Mesenchymal stem cell (in vitro differentiated cells and primary cell): ENCODE measurements at regions not wholly inside any gene's neighbourhood (a gene's known extent, or its start where the extent isn't known, plus 50 kb on each side); places are given as distances from the start of the nearest gene placed in this dataset.

Source experiments
- DNase-seq: peaks from one replicate; pipeline ENCODE4 v3.0.0-alpha.2; 2013
- H2AFZ ChIP-seq: one replicate; pipeline ENCODE4 v1.6.1; 2013; ENCODE audit warnings: low read depth, mild to moderate bottlenecking, control low read depth, inconsistent platforms, low read length, moderate library complexity
- H2AK5ac ChIP-seq: 2 replicates; pipeline ENCODE4 v1.6.1; 2013; ENCODE audit warnings: low read length, moderate library complexity, mild to moderate bottlenecking, inconsistent platforms; ENCODE audit not compliant: severe bottlenecking
- H2BK120ac ChIP-seq: one replicate; pipeline ENCODE4 v1.6.1; 2013; ENCODE audit warnings: low read depth, mild to moderate bottlenecking, inconsistent platforms, low read length, moderate library complexity
- H2BK12ac ChIP-seq, 2 experiments: one replicate each; pipeline ENCODE4 v1.6.1; 2013; ENCODE audit warnings: inconsistent platforms in 2 of 2, low read length in 2 of 2, mild to moderate bottlenecking in 2 of 2, moderate library complexity in 2 of 2, control low read depth in 1 of 2
- H2BK15ac ChIP-seq: one replicate; pipeline ENCODE4 v1.6.1; 2013; ENCODE audit warnings: mild to moderate bottlenecking, low read depth, inconsistent platforms; ENCODE audit not compliant: poor library complexity, severe bottlenecking
- H2BK5ac ChIP-seq: 2 replicates; pipeline ENCODE4 v1.6.1; 2013; ENCODE audit warnings: low read depth, mild to moderate bottlenecking, low read length, control low read depth, inconsistent platforms; ENCODE audit not compliant: poor library complexity, severe bottlenecking
- H3K14ac ChIP-seq, 2 experiments: one replicate each; pipeline ENCODE4 v1.6.1; 2013; ENCODE audit warnings: inconsistent platforms in 2 of 2, low read length in 2 of 2, control low read depth in 1 of 2, mild to moderate bottlenecking in 1 of 2, moderate library complexity in 1 of 2
- H3K18ac ChIP-seq, 2 experiments: one replicate each; pipeline ENCODE4 v1.6.1; 2013; ENCODE audit warnings: inconsistent platforms in 2 of 2, low read length in 2 of 2, control low read depth in 1 of 2, low read depth in 1 of 2, mild to moderate bottlenecking in 1 of 2
- H3K23ac ChIP-seq, 2 experiments: one replicate each; pipeline ENCODE4 v1.6.1; 2013; ENCODE audit warnings: inconsistent platforms in 2 of 2, low read length in 2 of 2, mild to moderate bottlenecking in 2 of 2, moderate library complexity in 2 of 2, control low read depth in 1 of 2
- H3K27ac ChIP-seq: 2 replicates; pipeline ENCODE4 v1.5.1; 2013; ENCODE audit warnings: mild to moderate bottlenecking, moderate library complexity, low read length, control low read depth, inconsistent platforms; ENCODE audit not compliant: poor library complexity, severe bottlenecking
- H3K27me3 ChIP-seq, 2 experiments: 2 replicates each; pipeline versions ENCODE4 v1.6.1 to v1.7.0; 2013; ENCODE audit warnings: low read length in 2 of 2, mild to moderate bottlenecking in 2 of 2, moderate library complexity in 2 of 2, control low read depth in 1 of 2, inconsistent platforms in 1 of 2; ENCODE audit not compliant: control insufficient read depth in 1 of 2, insufficient read depth in 1 of 2
- H3K36me3 ChIP-seq, 2 experiments: 2 replicates each; pipeline versions ENCODE4 v1.6.1 to v1.7.0; 2013; ENCODE audit warnings: low read length in 2 of 2, control low read depth in 1 of 2, inconsistent platforms in 1 of 2, low read depth in 1 of 2, mild to moderate bottlenecking in 1 of 2; ENCODE audit not compliant: insufficient read depth in 2 of 2, control insufficient read depth in 1 of 2
- H3K4ac ChIP-seq, 2 experiments: one replicate each; pipeline ENCODE4 v1.6.1; 2013; ENCODE audit warnings: inconsistent platforms in 2 of 2, low read length in 2 of 2, mild to moderate bottlenecking in 2 of 2, moderate library complexity in 2 of 2, control low read depth in 1 of 2, low read depth in 1 of 2
- H3K4me1 ChIP-seq: 2 replicates; pipeline ENCODE4 v1.6.1; 2013; ENCODE audit warnings: low read depth, low read length, control low read depth; ENCODE audit not compliant: control insufficient read depth, insufficient read depth
- H3K4me2 ChIP-seq: 2 replicates; pipeline ENCODE4 v1.6.1; 2013; ENCODE audit warnings: low read length, mild to moderate bottlenecking, inconsistent platforms; ENCODE audit not compliant: poor library complexity, severe bottlenecking
- H3K4me3 ChIP-seq, 2 experiments: 2 replicates each; pipeline versions ENCODE4 v1.5.1 to v1.7.0; 2013; ENCODE audit warnings: low read length in 2 of 2, mild to moderate bottlenecking in 2 of 2, control low read depth in 1 of 2, low read depth in 1 of 2; ENCODE audit not compliant: insufficient read depth in 1 of 2
- H3K79me1 ChIP-seq: replicated peaks from 2 replicates; pipeline ENCODE4 v1.6.1; 2013; ENCODE audit warnings: mild to moderate bottlenecking, control low read depth, low read length, inconsistent platforms; ENCODE audit not compliant: poor library complexity, severe bottlenecking
- H3K9ac ChIP-seq: 2 replicates; pipeline ENCODE4 v1.7.0; 2013; ENCODE audit warnings: mild to moderate bottlenecking, low read length, moderate library complexity
- H3K9me3 ChIP-seq: 2 replicates; pipeline ENCODE4 v1.7.0; 2013; ENCODE audit warnings: mild to moderate bottlenecking, low read length; ENCODE audit not compliant: control insufficient read depth
- H4K8ac ChIP-seq: one replicate; pipeline ENCODE4 v1.6.1; 2013; ENCODE audit warnings: inconsistent platforms, mild to moderate bottlenecking, low read length, moderate library complexity
- H4K91ac ChIP-seq: one replicate; pipeline ENCODE4 v1.6.1; 2013; ENCODE audit warnings: mild to moderate bottlenecking, low read length, inconsistent platforms
- WGBS: methylation state at CpG from one replicate; pipeline ENCODE4 v1.1.7; 2013; ENCODE audit warnings: mixed read lengths; 5-methylcytosine and 5-hydroxymethylcytosine counted together

GRCh38 chr2:239884051-239884405 is 141.1 kb downstream of the NDUFA10 start:
- Histone ChIP-seq H3K18ac (no peak overlapping the region), H4K8ac (no peak overlapping the region)

GRCh38 chr2:239883326-239884050 is 141.7 kb downstream of the NDUFA10 start:
- Histone ChIP-seq H2AK5ac (no peak overlapping the region), H3K4ac (no peak overlapping the region), H3K9me3 (peaks cover 39% of the 10 kb centered on the region), H3K36me3 (no peaks in the 10 kb centered on the region), H2BK120ac (no peak overlapping the region), H4K8ac (no peak overlapping the region), H2BK5ac (no peak overlapping the region), H3K4me3 (no peak overlapping the region), H2BK15ac (no peak overlapping the region), H4K91ac (no peak overlapping the region), H2AFZ (no peak overlapping the region), H3K9ac (no peak overlapping the region), H3K27ac (no peak overlapping the region), H3K27me3 (no peaks in the 10 kb centered on the region), H3K79me1 (no peaks in the 10 kb centered on the region), H3K18ac (no peak overlapping the region), H3K14ac (no peak overlapping the region), H2BK12ac (no peak overlapping the region), H3K23ac (no peak overlapping the region), H3K4me1 (no peaks in the 10 kb centered on the region), H3K4me2 (no peak overlapping the region)
- no peak for DNase-seq
- WGBS, result 67% methylated on average over 12 of the region's 12 CpGs

More at GRCh38 chr2:239884051-239884405, 141.1 kb downstream of the NDUFA10 start:
- H3K4me3 ChIP-seq, result no peak overlapping the region
- no peak for DNase-seq
- no peak overlapping the region for H3K4ac ChIP-seq
- no peak overlapping the region for H2BK12ac ChIP-seq
- H3K9me3 ChIP-seq, result peaks cover 39% of the 10 kb centered on the region
- no peaks in the 10 kb centered on the region for H3K79me1 ChIP-seq
- no peak overlapping the region for H3K23ac ChIP-seq
- H4K91ac ChIP-seq, result no peak overlapping the region
- no peak overlapping the region for H3K4me2 ChIP-seq
- WGBS, result 74% methylated on average over 5 of the region's 5 CpGs
- no peaks in the 10 kb centered on the region for H3K36me3 ChIP-seq
- H3K9ac ChIP-seq, result no peak overlapping the region
- H3K4me1 ChIP-seq, result no peaks in the 10 kb centered on the region
- no peaks in the 10 kb centered on the region for H3K27me3 ChIP-seq
- H2AFZ ChIP-seq, result no peak overlapping the region
- no peak overlapping the region for H3K27ac ChIP-seq
- no peak overlapping the region for H2BK120ac ChIP-seq
- H3K14ac ChIP-seq, result no peak overlapping the region
- H2AK5ac ChIP-seq, result no peak overlapping the region
- H2BK5ac ChIP-seq, result no peak overlapping the region
- H2BK15ac ChIP-seq, result no peak overlapping the region

- no peak overlapping the region for H4K8ac ChIP-seq
- H3K4me3 ChIP-seq, result no peak overlapping the region
- peaks cover 0 to 5% of the 10 kb centered on the region in 2 experiments for H3K27me3 ChIP-seq
- no peak overlapping the region for H2BK15ac ChIP-seq
- H3K9ac ChIP-seq, result no peak overlapping the region
- H3K36me3 ChIP-seq, result no peaks in the 10 kb centered on the region
- no peak overlapping the region for H3K4me2 ChIP-seq
- no peak overlapping the region for H3K27ac ChIP-seq
- WGBS, result 80% methylated on average over 4 of the region's 4 CpGs
- H3K79me1 ChIP-seq, result no peaks in the 10 kb centered on the region
- H3K23ac ChIP-seq, result no peak overlapping the region
- no peak overlapping the region for H2BK12ac ChIP-seq
- no peak overlapping the region for H2AK5ac ChIP-seq
- no peaks in the 10 kb centered on the region for H3K4me1 ChIP-seq
- H3K4ac ChIP-seq, result no peak overlapping the region
- no peak overlapping the region for H2AFZ ChIP-seq
- no peak overlapping the region for H4K91ac ChIP-seq
- H2BK5ac ChIP-seq, result no peak overlapping the region
- peaks cover 39% of the 10 kb centered on the region for H3K9me3 ChIP-seq
- H3K14ac ChIP-seq, result no peak overlapping the region
- no peak overlapping the region for H2BK120ac ChIP-seq
- DNase-seq, result no peak
- H3K18ac ChIP-seq, result no peak overlapping the region
Observed at GRCh38 chr2:239882781-239883180, 142.4 kb downstream of the NDUFA10 start.

DNA sequence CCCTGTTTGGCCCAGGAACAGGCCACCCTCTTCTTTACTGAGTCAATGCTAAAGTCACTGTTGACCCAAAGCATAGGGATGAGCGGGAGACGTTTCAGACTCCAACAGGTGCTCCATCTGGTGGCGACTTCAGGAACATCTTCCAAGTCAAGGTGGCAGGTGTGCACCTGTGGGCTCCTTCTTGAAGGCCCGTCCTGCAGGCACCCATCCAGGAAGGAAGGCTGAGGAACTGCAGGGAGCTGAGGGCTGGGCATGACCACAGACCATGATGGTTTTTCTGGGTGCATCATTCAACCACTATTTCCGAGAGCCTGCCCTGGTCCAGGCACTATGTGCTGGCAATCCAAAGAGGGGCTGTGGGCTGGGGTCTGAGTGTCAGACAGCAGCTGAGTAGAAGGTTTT is 142.8 kb downstream of the NDUFA10 start:
- peaks cover 0 to 5% of the 10 kb centered on the region in 2 experiments for H3K27me3 ChIP-seq
- H3K14ac ChIP-seq, result no peak overlapping the region
- H3K4ac ChIP-seq, result no peak overlapping the region
- H3K9me3 ChIP-seq, result peaks cover 39% of the 10 kb centered on the region
- no peak for DNase-seq
- no peak overlapping the region for H2AK5ac ChIP-seq
- H3K18ac ChIP-seq, result no peak overlapping the region
- no peaks in the 10 kb centered on the region for H3K36me3 ChIP-seq
- H3K4me1 ChIP-seq, result no peaks in the 10 kb centered on the region
- no peak overlapping the region for H3K23ac ChIP-seq
- no peak overlapping the region for H3K4me3 ChIP-seq
- H2BK5ac ChIP-seq, result no peak overlapping the region
- no peak overlapping the region for H2BK120ac ChIP-seq
- no peak overlapping the region for H2BK12ac ChIP-seq
- H3K79me1 ChIP-seq, result no peaks in the 10 kb centered on the region
- 25% methylated on average over 5 of the region's 5 CpGs for WGBS
- no peak overlapping the region for H3K4me2 ChIP-seq
- no peak overlapping the region for H3K27ac ChIP-seq
- no peak overlapping the region for H3K9ac ChIP-seq
- no peak overlapping the region for H2BK15ac ChIP-seq
- H4K8ac ChIP-seq, result no peak overlapping the region
- H4K91ac ChIP-seq, result no peak overlapping the region
- no peak overlapping the region for H2AFZ ChIP-seq
